ENCODE measurements at regions not wholly inside any gene's neighbourhood (a gene's known extent, or its start where the extent isn't known, plus 50 kb on each side); places are given as distances from the start of the nearest gene placed in this dataset.
"Not testable (repeated sequence)": the region's sequence is repeated elsewhere in the genome, so short reads cannot be mapped to it uniquely, and the experiment has no call there.

GRCh38 chr4:18162453-18162852 lies 140.9 kb upstream of the LCORL start:
- Histone ChIP-seq H3K4me3 (no peak overlapping the region), H3K27ac (no peak overlapping the region)

GRCh38 chr4:18159117-18159912 lies 137.8 kb upstream of the LCORL start:
- H3K4me3 ChIP-seq, H3K27ac ChIP-seq: not testable (repeated sequence)

- no peak overlapping the region for H3K4me3 ChIP-seq
- no peak overlapping the region for H3K27ac ChIP-seq
Measured at GRCh38 chr4:18155067-18156041, 133.8 kb upstream of the LCORL start.

- Histone ChIP-seq H3K4me3 (no peak overlapping the region), H3K27ac (no peak overlapping the region)
Measured at GRCh38 chr4:18138076-18138665, 116.6 kb upstream of the LCORL start.

- H3K4me3 ChIP-seq: no peak overlapping the region
- no peak overlapping the region for H3K27ac ChIP-seq
Measured at GRCh38 chr4:18134111-18134510, 112.6 kb upstream of the LCORL start.

- no peak overlapping the region for H3K4me3 ChIP-seq
- no peak overlapping the region for H3K27ac ChIP-seq
Measured at GRCh38 chr4:18130256-18130655, 108.7 kb upstream of the LCORL start.

- no peak overlapping the region for H3K4me3 ChIP-seq
- H3K27ac ChIP-seq: no peak overlapping the region
Measured at GRCh38 chr4:18128241-18128640, 106.7 kb upstream of the LCORL start.

GRCh38 chr4:18127030-18127429 lies 105.5 kb upstream of the LCORL start:
- Histone ChIP-seq H3K4me3 (no peak overlapping the region), H3K27ac (no peak overlapping the region)

- Histone ChIP-seq H3K4me3 (no peak overlapping the region), H3K27ac (no peak overlapping the region)
Measured at GRCh38 chr4:18113710-18114331, 92.3 kb upstream of the LCORL start.

- H3K4me3 ChIP-seq: no peak overlapping the region
- H3K27ac ChIP-seq: no peak overlapping the region
Measured at GRCh38 chr4:18111081-18111480, 89.5 kb upstream of the LCORL start.

GRCh38 chr4:18110099-18110498 lies 88.5 kb upstream of the LCORL start:
- H3K27ac ChIP-seq: no peak overlapping the region

GRCh38 chr4:18109676-18110075 lies 88.1 kb upstream of the LCORL start:
- H3K4me3 ChIP-seq: no peak overlapping the region
- H3K27ac ChIP-seq: no peak overlapping the region

More at GRCh38 chr4:18110099-18110498, 88.5 kb upstream of the LCORL start:
- H3K4me3 ChIP-seq: no peak overlapping the region

- not testable (repeated sequence) for H3K4me3 ChIP-seq, H3K27ac ChIP-seq
Measured at GRCh38 chr4:18107848-18108528, 86.4 kb upstream of the LCORL start.

GRCh38 chr4:18106620-18107019 lies 85.1 kb upstream of the LCORL start:
- H3K4me3 ChIP-seq: no peak overlapping the region
- H3K27ac ChIP-seq: no peak overlapping the region

- no peak overlapping the region for H3K4me3 ChIP-seq
- H3K27ac ChIP-seq: no peak overlapping the region
Measured at GRCh38 chr4:18105030-18106011, 83.8 kb upstream of the LCORL start.

- H3K4me3 ChIP-seq: no peak overlapping the region
- H3K27ac ChIP-seq: no peak overlapping the region
Measured at GRCh38 chr4:18103876-18104605, 82.5 kb upstream of the LCORL start.

GRCh38 chr4:18100657-18101056 lies 79.1 kb upstream of the LCORL start:
- Histone ChIP-seq H3K27ac (no peak overlapping the region), H3K4me3 (no peak overlapping the region)

GRCh38 chr4:18090447-18090846 lies 68.9 kb upstream of the LCORL start:
- H3K4me3 ChIP-seq, H3K27ac ChIP-seq: not testable (repeated sequence)
